HFF-Myc (cell line): ENCODE measurements at regions not wholly inside any gene's neighbourhood (a gene's known extent, or its start where the extent isn't known, plus 50 kb on each side); places are given as distances from the start of the nearest gene placed in this dataset.

Experiments
- DNase-seq: peaks from one replicate; pipeline ENCODE4 v3.0.0-alpha.2; 2011; ENCODE audit warnings: low read depth; ENCODE audit errors: extremely low read depth
- H3K4me3 ChIP-seq: replicated peaks from 2 replicates; pipeline ENCODE4 v1.5.1; 2011; ENCODE audit warnings: low read depth, mild to moderate bottlenecking, control low read depth, low read length
- TF ChIP-seq, protein P1 (sequence below): IDR thresholded peaks from 2 replicates; pipeline ENCODE4 v1.5.1; 2012; ENCODE audit warnings: mild to moderate bottlenecking, low read depth, low read length, control low read depth; ENCODE audit errors: missing control alignments

DNA sequence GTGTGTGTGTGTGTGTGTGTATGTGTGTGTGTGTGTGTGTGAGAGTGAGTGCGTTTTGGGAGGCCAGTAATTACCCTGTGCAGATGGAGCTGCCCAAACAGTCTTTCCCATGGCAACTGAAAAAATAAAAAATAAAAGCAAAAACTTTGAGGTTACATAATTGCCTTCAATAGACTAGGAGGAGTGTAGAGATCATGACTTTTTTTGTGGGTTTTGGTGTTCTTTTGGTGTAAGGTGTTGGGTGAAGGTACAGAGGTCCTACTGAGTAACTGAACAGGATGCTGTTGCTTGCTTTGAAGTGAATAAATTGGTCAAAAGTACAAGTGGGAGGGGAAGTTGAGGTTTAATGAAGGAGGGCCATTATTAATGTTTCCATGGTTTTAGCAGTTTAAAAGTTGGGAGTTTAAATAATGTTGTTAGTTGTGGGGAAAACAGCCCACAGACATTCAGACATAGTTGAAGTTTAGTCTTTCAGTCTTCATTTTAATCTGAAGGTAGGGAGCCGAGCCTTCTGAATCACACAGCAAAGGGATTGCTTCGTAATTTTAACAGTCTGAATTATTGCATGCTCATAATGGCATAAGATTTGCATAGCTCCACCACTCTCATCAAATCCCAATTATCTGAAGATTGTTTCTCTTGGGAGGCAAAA, 251.4 kb downstream of the PRL start:
- TF ChIP-seq, protein P1, sequence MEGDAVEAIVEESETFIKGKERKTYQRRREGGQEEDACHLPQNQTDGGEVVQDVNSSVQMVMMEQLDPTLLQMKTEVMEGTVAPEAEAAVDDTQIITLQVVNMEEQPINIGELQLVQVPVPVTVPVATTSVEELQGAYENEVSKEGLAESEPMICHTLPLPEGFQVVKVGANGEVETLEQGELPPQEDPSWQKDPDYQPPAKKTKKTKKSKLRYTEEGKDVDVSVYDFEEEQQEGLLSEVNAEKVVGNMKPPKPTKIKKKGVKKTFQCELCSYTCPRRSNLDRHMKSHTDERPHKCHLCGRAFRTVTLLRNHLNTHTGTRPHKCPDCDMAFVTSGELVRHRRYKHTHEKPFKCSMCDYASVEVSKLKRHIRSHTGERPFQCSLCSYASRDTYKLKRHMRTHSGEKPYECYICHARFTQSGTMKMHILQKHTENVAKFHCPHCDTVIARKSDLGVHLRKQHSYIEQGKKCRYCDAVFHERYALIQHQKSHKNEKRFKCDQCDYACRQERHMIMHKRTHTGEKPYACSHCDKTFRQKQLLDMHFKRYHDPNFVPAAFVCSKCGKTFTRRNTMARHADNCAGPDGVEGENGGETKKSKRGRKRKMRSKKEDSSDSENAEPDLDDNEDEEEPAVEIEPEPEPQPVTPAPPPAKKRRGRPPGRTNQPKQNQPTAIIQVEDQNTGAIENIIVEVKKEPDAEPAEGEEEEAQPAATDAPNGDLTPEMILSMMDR: no peak
- DNase-seq: no peak
- H3K4me3 ChIP-seq: no peak overlapping the region

DNA sequence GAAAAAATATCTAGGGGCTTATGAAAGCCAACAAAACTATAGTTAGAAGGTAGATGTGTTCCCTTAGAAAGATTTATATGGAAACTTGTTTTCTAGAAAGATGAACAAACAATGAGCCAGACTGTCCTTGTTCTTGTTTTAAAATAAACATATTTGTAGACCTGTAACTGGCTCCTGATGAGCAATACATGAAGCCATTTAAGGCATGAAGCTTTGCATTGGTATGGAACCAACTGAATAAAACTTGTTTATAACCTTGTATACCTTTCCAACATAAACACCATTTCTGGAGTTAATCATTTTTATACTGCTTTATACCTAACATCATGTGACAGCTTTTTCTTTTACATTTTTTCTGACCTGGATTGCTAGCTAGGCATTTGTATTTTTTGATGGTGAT, 247.8 kb downstream of the PRL start:
- no peak overlapping the region for H3K4me3 ChIP-seq
- TF ChIP-seq, protein P1: no peak
- no peak for DNase-seq

DNA sequence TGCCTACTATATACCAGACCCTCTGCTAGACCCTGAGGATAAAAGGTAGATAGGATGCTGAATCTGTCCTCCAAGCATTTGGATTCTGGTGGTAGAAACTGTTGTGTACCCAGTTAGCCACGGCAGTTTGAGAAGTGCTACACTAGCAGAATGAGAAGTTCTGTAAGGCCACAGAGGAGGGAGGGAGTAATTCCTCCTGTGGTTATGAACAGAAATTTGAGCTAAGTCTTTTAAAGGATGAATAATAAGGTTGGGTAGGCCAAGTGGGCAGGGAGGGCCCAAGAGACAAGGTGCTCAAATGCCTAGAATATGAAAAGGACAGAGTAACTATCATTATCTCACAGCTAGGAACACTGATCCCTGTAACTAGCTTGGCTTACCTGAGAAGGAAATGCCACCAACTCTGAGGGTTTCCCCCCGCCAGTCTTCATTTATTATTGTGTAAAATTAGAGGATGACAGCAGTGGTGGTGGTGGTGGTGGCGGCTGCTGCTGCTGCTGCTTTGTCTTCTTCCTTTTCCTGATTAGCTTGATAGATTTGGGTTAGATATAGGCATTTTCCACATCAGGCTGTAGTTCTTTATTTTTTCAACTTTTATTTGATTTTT, 243.3 kb downstream of the PRL start:
- no peak for DNase-seq
- TF ChIP-seq, protein P1: no peak
- H3K4me3 ChIP-seq: no peak overlapping the region

DNA sequence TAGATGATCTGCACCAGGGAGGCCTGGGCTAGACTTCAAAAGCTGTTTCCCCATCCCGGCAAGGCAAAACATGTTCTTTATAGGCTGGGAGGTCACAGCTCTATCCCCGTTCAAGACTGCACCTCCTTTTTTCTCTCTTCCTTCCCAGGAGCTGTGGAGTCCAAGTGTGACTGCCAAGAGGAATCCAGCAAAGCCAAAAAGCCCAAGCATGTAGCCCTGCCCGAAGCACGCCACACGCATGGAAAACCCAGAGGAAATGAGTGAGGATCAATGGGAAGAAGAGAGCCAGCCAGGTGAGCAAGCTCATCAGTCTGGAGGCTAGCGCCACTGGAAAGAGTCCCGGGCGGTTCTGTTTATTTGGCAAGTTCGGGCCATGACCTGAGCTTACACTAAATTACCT, 240.4 kb downstream of the PRL start:
- H3K4me3 ChIP-seq: no peak overlapping the region
- TF ChIP-seq, protein P1: no peak
- no peak for DNase-seq

DNA sequence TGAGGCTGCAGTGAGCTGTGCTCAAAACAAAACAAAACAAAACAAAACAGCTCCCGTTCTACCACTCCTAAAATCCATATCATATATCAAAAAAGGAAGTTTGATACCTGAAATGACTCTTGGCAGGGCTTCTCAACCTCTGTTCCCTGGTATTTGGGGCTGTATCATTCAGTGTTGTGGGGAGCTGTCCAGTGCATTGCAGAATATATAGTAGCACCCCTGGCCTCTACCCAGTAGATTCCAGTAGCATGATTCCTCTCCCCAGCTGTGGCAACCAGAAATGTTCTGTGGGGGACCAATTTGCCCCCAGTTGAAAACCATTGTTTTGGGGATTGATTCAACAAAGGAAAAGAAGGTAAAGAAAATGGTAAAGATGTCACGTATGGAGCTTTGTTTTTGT, 238.9 kb downstream of the PRL start:
- H3K4me3 ChIP-seq: no peak overlapping the region
- TF ChIP-seq, protein P1: no peak
- no peak for DNase-seq

DNA sequence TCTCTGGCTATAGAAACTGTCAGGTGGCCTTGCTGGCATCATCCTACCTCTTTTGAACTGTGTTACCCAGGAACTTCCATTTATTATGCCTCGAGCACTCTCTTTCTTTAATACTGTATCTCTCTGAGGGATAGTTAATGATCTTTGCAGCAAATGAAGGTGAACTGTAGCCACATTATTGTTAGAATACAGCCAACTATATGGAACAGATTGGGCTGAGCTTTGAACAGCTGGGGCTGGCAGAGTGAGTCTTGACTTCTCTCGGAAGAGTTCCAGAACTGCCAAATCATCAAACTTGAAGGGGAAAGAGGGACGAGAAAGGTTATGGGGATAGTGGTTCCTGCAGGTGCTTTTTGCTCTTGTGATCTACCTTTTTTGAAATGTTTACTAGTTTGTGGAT, 237.7 kb downstream of the PRL start:
- TF ChIP-seq, protein P1: no peak
- no peak overlapping the region for H3K4me3 ChIP-seq
- DNase-seq: no peak
